SK-N-MC (cell line): ENCODE measurements at regions not wholly inside any gene's neighbourhood (a gene's known extent, or its start where the extent isn't known, plus 50 kb on each side); places are given as distances from the start of the nearest gene placed in this dataset.

Experiments used
- EZH2 ChIP-seq: fragments of 200-600 bp; sonication (generic); IDR thresholded peaks from one replicate; pipeline ENCODE4 v1.6.1; 2017; ENCODE audit warnings: antibody characterized with exemption
- FOXP2 ChIP-seq: optimal IDR thresholded peaks from 2 replicates; pipeline ENCODE3; 2011; ENCODE audit warnings: mild to moderate bottlenecking, moderate library complexity; ENCODE audit not compliant: insufficient read depth; ENCODE audit errors: extremely low read length, control extremely low read depth
- POLR2AphosphoS5 ChIP-seq: IDR thresholded peaks from 2 replicates; pipeline ENCODE4 v1.6.1; 2012; ENCODE audit warnings: mild to moderate bottlenecking, low read depth, low read length, borderline replicate concordance

- TF ChIP-seq EZH2 (no peak), POLR2AphosphoS5 (no peak), FOXP2 (no peak)
Observed at GRCh38 chr1:29551123-29551936, 315.0 kb downstream of the PTPRU start.
